ENCODE measurements at regions not wholly inside any gene's neighbourhood (a gene's known extent, or its start where the extent isn't known, plus 50 kb on each side); places are given as distances from the start of the nearest gene placed in this dataset.

DNA sequence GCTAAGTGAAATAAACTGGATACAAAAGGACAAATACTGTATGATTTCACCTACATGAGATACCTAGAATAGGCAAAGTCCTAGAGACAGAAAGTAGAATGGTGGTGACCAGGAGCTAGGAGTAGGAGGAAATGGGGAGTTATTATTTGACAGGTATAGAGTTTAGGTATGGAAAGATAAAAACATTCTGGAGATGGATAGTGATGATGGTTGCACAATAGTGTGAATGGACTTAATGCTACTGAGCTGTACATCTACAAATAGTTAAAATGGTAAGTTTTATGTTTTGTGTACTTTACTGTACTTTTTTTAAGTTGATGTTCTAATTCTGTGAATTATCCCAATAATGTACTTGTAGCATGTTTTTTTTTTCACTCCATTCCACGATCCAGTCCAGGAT is 59.5 kb upstream of the RALGPS2 start:
- TF ChIP-seq CTCF (IDR thresholded peaks at IDR 0.05; ENCODE audit: low read depth, low read length) (no peak), EZH2phosphoT487 (IDR thresholded peaks at IDR 0.05; ENCODE audit: low read depth) (no peak)
